Body of pancreas (tissue), 4 donors: ENCODE measurements at regions not wholly inside any gene's neighbourhood (a gene's known extent, or its start where the extent isn't known, plus 50 kb on each side); places are given as distances from the start of the nearest gene placed in this dataset.

Experiments
- CTCF ChIP-seq, 7 experiments: fragments of 450-650 bp in 4 of 7; fragments of 200-600 bp in 3 of 7; sonication (generic) in 3 of 7; IDR thresholded peaks; one replicate each; pipeline ENCODE4 v1.5.1; 2016 to 2019; ENCODE audit warnings: antibody characterized with exemption in 7 of 7
- POLR2A ChIP-seq, 3 donors: fragments of 450-650 bp; IDR thresholded peaks; one replicate each; pipeline ENCODE4 v1.6.1; 2016; ENCODE audit warnings: antibody characterized with exemption in 3 of 3, mild to moderate bottlenecking in 2 of 3

GRCh38 chr12:71338933-71339332, 100.7 kb upstream of the LGR5 start:
- TF ChIP-seq CTCF (IDR thresholded peaks at IDR 0.05) (no peak), POLR2A (IDR thresholded peaks at IDR 0.05) (no peak)
